ENCODE measurements at regions not wholly inside any gene's neighbourhood (a gene's known extent, or its start where the extent isn't known, plus 50 kb on each side); places are given as distances from the start of the nearest gene placed in this dataset.
A peak's percentile ranks its signal among the peaks of the same experiment; 100 is the strongest.

DNA sequence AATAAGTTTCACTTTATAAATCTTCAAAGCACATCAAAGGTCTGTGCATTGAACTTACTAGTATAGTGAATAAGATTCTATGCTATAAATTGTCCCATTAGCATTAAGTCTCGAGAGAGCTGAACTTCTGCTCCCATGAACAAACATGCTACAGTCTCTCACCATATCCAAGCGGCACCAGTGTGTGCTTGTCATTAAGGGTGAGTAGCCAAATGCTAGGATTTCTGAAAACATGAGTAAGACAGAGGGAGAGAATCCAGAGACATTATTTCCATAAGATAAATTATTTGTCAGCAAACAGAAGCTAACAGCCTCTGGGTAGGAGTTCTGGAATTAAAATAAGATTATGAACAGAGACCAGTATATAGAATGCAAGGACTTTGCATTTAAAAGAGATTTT lies 2882.5 kb downstream of the PCDH9 start:
- DNase-seq = no peak

DNA sequence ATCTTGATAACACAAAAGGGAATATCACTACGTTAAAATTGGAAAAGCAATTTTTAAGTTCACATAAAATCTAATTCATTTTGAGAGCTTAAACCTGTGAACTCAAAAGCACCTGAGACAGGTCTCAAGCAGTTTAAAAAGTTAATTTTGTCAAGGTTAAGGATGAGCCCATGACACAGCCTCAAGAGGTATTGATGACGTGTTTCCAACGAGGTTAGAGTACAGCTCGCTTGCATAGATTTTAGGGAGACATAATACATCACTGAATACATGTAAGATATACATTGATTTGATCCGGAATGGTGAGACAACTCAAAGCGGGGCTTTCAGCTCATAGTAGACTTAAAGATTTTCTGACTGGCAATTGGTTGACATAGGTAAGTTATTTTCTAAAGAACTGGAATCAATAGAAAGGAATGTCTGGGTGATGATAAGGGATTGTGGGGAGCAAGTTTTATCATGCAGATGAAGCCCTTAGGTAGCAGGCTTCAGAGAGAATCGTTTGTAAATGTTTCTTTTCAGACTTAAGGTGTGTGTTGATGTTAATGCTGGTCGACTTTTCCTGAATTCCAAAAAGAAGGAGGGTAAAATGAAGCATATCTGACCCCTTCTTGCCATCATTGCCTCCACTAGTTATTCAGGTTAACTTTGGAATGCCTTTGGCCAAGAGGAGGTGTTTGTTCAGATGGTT lies 2890.6 kb downstream of the PCDH9 start:
- no peak for DNase-seq

DNA sequence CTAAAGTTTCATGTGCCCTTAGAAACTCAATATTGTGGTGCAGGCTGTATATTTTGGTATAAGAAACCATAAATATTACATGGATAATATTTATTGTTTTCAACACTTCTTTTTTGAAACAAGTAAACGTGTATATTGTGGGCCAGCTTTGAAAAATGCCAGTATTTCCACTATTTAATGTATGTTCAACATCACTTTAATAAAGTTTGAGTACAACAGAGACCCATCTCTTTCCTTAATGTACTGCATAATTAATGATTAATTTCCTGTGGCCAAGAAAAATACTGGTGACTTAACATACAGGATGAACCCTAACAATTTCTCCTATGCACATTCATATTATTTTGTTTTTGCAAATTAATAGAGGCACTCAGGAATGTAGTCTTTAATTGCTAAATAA lies 2891.5 kb downstream of the PCDH9 start:
- DNase-seq = no peak

DNA sequence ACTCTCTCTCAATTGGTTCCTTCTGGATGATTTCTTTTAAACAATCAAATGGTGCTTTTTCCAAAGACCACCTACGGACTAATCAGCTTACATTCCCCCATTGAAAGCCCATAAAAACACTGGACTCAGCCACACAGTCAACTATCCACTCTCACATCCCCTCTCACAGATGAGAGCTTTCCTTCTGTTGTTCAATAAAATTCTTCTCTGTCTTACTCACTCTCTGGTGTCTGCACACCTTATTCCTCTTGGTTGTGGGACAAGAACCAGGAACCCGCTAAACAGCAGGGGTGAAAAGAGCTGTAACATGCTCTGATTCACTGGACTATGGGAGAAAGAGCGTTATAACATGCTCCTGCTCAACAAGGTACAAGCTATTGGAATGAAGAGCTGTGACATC lies 2896.2 kb downstream of the PCDH9 start:
- DNase-seq = no peak

DNA sequence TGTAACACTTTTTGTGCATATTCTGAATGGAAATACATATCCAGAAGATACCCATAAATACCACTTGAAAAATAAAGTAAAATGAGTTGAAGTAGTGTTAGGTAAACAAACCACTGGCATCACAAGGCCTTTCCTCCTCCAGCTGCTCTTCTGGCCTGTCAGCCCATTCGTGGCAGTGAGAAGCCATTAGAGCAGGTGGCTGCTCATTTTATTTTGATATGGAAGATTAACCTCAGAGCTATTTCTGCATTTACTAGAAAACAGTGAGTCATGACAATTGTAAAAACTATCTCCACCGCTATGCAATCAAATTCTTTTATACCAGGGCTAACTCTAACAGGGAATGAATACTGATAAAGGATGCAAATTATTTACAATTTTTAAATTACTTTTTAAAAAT lies 2898.1 kb downstream of the PCDH9 start:
- peak; percentile 96 for DNase-seq

DNA sequence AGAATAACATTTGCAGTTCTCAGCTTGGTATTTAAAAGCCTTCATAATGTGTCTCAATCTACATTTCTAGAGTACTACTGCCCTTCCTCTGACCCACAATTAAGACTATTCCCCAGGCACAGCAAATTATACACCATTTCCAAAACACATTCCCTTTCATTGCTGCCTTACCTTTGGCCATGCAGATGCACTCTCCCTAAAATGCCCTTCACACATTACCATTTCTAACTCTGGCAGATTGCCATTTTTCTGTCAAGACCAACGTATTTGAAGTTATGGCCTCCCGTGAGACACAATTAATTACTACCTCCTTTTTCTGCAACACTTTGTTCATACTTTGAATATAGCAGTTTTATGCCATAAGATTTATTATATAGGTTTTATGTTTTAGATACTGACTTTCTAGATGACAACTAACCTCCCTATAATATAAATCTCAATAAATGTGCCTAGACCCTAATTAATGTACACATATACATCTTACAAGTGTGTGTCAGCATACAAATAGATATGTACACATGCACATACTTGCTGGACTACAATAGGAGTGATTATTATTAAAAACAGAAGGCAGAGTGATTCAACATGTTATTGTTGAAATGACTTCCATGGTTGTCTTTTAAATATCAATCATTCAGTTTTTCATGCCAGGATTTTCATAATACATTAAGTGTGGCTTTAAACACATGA lies 2902.5 kb downstream of the PCDH9 start:
- DNase-seq = peak; percentile 97

DNA sequence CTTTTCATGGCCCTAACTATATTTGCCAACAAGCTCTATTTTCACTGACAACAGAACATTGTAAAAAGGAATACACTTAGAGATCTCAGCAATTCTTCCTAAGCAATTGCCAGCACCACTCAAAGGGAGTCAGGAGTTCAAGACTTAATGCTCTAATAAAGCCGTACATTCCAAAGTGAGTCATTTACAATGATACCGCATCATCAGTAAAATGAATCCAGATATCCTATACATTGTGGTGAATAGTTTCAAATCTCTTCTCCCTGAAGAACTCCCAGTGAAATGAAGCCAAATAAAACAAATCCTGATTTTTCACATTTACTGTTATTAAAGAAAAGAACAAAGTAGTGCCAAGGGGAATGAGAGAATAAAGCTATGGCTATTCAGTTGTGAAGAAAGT lies 2898.7 kb upstream of the PCDH20 start:
- DNase-seq = no peak

DNA sequence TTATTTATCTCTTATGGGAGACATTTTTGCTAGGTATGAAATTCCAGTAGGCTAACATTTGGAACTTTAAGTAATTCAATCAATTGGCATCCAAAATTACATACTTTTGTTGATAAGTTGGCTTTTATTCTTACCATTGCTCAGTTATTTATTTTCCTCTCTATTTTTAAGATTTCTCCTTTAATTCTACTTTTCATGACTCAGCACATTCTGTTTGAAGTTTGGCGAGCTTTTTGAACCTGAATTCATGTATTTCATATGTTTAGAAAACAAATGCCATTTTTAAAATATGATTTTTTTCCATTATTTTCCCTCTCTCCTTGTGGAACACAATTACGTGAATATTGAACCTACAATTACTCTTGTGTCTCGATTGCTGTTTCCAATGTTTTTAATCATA lies 2896.3 kb upstream of the PCDH20 start:
- DNase-seq = no peak

DNA sequence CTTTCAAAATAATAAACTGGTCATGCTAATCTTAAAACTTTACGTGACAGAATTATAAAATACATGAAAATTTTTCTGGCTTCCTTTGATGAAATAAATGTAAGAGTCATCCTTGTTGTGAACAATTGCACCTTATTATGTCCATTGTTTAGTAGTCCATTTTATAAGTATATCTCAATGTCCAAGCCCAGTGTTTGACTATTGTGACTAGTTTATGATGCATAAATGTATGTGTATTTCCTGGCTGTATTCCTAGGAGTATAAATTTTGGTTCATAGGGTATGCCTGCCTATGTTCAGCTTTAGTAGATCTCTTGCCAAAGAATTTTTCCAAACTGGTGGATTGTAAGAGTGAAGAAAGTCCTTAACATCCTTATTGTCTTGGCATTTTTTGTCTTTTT lies 2895.5 kb upstream of the PCDH20 start:
- DNase-seq = no peak

DNA sequence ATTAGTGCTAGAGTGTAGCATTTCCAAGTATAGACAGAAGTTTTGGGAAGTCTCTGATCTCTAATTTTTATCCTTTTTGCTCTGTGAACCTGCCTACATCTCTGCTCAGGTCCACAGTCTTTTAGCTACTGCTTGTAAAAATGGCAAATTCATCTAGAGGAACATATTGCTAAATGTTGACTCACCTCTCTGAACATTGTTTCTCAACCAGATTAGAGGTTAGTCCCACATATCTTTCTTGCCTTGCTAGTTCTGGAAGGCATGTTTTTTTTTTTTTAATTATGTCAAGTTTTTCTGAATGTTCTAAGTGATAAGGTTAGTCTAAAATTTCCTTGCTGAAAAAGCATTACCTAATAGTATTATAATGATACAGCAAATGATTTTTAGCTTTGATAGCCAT lies 2889.6 kb upstream of the PCDH20 start:
- no peak for DNase-seq

DNA sequence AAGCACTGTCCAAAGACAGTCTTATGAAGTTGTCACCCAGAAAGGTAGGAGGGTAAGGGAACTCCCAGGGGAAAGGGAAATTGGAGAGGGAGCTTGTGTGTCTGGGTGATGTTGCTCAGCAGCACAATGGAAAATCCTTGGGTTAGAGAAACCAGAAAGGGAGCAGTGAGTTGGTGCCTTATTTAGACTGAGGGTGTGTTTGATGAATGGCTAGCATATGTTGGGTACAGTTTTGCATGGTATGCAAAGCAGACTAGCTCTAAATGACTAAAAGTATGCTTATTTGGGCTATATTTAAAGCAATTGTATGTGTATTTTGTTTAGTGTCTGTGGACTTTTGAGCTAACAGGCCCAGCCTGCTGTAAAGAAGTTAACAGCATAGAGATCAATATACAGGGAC lies 2884.6 kb upstream of the PCDH20 start:
- no peak for DNase-seq

DNA sequence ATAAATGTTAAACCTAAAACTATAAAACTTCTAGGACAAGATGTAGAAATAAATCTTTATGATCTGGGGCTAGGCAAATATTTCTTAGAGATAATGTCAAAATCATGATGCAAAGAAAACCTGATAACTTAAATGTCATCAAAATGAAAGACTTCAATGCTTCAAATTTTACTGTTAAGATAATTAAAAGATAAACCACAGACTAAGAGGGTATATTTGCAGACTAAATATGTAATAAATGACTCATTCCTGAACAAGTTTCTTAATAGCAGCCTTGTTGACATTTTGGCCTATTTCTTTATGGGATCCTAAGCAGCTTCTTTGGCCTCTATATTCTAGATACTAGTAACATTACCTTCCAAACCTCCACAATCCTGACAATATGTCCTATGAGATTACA lies 2878.3 kb upstream of the PCDH20 start:
- no peak for DNase-seq

DNA sequence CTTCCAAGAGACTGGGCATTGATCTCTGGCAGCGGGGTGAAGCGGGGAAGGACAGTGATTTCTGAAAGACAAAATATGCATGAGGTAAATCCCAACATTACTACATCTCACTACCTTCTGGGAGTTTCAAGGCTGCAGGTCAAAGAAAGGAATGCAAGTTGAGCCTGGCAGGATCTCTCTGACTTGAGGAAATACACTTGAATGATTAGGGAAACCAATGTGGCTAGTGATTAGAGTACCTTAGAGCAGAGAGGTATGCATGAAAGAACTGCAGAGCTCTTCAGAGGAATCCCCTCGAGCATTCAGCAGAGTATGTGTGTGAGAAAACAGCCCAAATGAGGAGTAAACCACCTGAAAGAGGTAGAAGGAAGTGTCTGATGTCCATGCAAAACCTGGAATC lies 2874.1 kb upstream of the PCDH20 start:
- DNase-seq = no peak

DNA sequence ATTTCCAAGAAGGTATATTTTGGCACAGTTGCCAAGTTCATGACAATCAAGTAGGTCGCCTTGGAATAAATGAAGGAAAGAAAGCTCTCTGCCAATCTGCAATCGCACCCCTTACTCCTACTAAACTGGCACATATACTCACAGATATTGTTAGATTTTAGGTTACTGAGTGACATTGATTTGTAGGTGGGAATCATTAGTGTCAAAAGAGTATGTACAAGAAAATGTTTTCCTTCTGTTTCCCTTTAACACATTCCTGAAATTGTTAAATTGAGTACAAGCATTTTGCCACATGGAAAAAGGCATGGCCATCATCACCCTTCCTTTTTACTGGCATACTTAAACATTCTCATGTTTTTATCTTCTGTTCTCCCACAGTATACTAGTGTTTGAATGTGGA lies 2868.3 kb upstream of the PCDH20 start:
- DNase-seq = no peak

DNA sequence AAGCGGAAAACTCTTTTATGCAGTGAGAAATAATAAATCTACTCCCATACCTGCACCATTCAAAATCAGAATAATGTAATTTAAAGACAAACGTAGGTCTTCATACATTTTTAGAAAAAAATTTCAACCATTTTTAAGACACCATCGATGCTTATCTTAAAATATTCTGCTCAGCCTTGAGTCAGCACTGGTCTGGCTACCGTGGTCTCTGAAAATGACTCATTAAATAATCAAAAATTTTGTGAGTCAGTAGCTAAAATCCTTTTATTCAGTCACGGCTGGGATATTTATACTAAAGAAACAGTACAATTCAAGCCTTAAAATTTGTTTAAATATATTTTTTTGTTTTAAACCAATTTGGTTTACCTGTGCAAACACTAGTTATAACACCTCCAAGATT lies 2862.8 kb upstream of the PCDH20 start:
- DNase-seq = no peak

DNA sequence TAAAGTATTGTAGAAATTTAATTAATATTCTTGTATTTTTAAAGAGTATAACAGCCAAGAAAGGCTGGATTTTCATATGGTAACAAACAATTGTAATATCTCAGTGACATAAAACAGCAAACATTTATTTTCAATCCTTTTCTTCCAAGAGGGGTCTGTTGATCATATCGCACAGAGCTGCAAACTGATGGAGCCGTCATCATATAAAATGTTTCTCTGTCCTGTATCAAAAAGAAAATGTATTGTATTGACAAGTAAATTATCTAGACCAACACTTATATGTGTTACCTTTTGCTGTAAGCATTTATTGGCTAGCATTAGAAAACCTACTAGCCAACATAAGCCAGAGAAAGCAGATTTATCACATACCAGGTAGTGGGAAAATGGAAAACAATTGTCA lies 2861.4 kb upstream of the PCDH20 start:
- no peak for DNase-seq

DNA sequence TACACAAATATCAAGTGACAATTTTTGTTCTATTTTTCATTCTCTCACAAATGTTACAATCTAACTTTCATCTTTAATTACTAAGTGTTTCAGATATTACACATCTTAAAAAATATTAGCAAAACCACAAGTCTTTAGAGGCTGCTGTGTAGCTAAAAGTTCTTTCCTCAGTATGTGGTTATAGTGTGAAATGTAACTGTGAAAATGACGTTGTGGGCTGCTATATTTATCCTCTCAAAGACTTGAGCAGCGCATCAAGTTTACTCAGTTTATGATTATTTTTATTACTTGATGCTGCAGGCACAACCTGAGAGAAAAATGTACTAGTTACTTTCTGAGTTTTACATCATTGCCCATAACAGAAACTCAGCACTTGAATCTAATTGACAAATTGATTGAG lies 2860.6 kb upstream of the PCDH20 start:
- no peak for DNase-seq

DNA sequence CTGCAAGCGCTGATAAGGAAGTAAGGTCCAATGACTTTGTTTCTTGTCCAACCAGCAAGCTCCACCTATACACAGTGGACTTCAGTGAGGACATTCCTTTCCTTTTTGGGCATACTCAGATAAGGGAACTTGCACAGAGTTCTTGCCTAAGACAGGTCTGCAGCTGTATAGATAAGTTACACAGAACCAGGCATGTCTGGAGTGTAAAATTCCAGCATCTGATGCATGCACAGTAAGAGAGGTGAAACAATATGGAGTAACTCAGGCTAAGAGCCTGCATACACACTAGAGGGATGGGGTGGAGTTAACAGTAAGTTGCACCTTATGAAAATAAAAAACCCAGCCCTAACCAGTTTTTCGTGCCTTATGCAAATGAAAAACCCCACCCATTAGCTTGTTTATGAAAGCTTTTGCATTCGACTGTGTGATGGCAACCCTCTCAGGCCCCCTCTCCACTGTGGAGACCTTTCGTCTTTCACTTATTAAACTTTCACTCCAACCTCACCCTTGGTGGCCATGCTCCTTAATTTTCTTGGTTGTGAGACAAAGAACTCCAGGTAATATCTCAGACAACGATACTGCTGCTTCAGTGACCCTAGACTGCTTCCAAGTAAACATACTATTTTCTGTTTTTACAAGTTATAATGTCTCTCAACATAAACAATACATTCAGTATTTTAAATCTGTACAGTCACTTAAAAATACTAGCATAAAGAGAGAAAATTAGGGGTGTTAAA lies 2859.0 kb upstream of the PCDH20 start:
- DNase-seq = no peak

DNA sequence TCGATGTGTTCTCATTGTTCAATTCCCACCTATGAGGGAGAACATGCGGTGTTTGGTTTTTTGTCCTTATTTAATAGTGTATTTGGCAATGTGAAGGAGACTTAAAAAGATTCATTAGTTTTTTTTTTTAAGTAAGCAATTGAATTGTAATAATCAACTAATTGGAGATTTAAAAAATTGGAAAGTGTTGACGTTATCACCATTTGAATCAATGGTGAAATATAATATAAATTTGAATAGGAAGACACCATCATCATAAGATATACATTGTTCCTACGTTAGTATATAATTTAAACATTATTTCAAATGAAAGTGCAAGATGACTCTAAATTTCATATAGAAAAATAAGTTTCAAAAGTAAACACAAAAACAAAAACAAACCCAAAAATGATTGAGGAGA lies 2858.1 kb upstream of the PCDH20 start:
- DNase-seq = no peak

DNA sequence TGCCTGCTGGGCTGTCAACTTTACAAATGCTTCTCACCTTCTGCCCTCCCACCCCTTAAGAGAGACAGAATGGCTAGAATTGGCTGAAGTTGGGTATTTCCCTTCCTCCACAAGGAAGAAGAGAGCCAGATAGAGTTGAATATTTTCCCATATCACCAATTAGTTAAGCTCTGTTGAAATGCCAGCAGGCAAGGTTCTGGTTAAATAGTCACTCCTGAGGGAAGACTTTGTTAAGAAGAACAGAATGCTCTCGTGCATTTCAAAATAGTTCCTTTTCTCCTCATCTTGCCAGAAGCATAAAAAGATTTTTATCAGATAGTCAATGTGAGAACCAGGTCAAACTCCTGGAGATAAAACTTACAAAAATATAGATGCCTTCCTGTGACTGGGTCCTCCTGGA lies 2857.0 kb upstream of the PCDH20 start:
- no peak for DNase-seq

DNA sequence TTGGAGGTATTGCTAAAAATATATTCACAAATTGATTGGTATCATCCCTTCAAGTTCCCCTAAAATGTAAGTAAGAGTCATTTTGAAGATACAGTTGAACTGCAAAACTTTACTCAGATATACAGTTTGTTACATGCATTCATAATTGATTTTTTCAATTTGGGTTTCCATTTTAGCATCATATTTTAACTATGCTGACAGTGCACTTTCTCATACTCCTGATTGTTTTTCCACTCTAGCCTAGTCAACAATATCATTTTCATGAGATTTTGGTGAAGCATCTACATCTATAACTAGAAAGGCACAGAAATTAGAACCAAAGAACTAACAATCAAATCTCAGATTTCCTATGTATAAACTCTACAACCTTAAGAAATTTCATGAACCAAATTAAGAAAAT lies 2850.4 kb upstream of the PCDH20 start:
- no peak for DNase-seq

DNA sequence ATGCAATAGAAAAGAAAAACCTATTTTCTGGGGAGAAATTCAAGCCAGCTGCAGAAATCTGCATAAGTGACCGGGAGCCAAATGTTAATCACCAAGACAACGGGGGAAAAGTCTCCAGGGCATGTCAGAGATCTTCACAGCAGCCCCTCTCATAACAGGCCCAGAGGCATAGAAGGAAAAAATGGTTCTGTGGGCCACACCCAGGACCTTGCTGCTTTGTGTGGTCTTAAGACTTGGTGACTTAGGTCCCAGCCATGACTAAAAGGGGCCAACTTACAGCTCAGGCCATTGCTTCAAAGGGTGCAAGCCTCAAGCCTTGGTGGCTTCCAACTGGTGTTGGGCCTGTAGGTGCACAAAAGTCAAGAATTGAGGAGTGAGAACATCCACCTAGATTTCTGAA lies 2847.6 kb upstream of the PCDH20 start:
- DNase-seq = no peak

DNA sequence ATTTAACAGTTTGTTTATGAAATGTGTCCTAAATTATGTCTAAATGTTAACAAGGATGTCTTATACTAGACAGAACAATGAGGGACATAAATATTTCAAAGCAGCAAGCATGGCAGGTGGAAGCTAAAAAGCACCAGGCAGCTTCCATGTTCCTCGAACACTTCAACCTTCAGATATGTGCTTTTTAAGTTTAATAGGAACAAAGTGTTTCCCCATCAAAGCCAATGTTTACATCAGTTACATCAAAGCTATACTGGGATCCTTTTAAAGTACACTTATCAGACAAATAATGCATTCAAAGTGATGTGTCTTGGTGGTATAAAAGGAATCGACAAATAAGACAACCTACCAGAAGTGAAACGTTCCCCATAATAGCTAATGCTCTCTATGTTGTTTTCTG lies 2841.1 kb upstream of the PCDH20 start:
- no peak for DNase-seq

DNA sequence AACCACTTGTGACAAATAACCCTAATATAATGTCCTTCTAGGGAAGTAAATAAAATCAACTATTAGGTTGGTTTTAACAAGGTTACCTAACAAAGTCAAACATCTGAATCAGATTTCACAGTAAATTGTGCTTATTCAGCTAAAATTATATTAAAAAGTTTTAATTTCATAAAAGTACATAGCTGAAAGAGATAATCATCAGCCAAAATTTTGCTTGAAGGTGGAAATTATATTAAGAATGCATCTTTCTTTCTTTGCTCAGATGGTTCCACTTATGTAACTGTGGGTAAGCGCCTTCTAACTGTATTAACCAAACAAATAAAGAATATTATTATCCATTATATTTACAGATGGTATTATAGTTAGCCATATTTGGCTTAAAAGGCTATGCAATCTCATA lies 2840.3 kb upstream of the PCDH20 start:
- no peak for DNase-seq
